ENCODE measurements at regions not wholly inside any gene's neighbourhood (a gene's known extent, or its start where the extent isn't known, plus 50 kb on each side); places are given as distances from the start of the nearest gene placed in this dataset.

DNA sequence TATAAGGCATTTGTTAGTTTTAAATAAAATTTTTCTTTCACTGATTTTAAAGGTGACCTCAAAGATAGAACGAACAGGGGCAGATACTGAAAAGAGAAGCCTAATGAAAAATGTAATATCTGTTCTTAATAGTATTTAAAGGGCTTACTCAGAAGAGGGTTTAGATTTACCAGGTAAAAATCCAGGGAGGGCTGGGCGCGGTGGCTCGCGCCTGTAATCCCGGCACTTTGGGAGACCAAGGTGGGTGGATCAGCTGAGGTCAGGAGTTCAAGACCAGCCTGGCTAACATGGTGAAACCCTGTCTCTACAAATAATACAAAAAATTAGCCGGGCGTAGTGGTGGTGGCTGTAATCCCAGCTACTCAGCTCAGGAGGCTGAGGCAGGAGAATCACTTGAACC is 108.3 kb upstream of the CNTNAP2 start:
- DNase-seq (ENCODE audit: low spot score) (no peak), ATAC-seq (no peak)
- H3K27me3 ChIP-seq (ENCODE audit: insufficient read depth) = no peaks in the 10 kb centered on the region
- H3F3A ChIP-seq (replicated peaks; ENCODE audit: low read depth) = no peaks in the 10 kb centered on the region
- H3K4me3 Mint-ChIP-seq = no peak overlapping the region
- H3K4me2 ChIP-seq = no peak overlapping the region
- no peak overlapping the region for H3K27ac ChIP-seq (ENCODE audit: low read depth)
- H4K20me1 ChIP-seq (replicated peaks; ENCODE audit: insufficient read depth) = no peaks in the 10 kb centered on the region
- H3K4me1 Mint-ChIP-seq = no peaks in the 10 kb centered on the region
- H3K9me2 ChIP-seq (ENCODE audit: insufficient read depth) = no peaks in the 10 kb centered on the region
- H3K36me3 Mint-ChIP-seq (ENCODE audit: low read depth) = no peaks in the 10 kb centered on the region; the same call in 2 of the 3 replicates
- no peaks in the 10 kb centered on the region for H3K4me1 ChIP-seq (ENCODE audit: insufficient read depth)
- no peaks in the 10 kb centered on the region for H3K36me3 ChIP-seq (ENCODE audit: insufficient read depth)
- no peaks in the 10 kb centered on the region for H3K79me2 ChIP-seq (replicated peaks; ENCODE audit: insufficient read depth)
- no peak overlapping the region for H3K27ac Mint-ChIP-seq
- H2AFZ ChIP-seq = no peak overlapping the region
- TF ChIP-seq ZNF114 (CRISPR knock-in tag; IDR thresholded peaks at IDR 0.05) (no peak), STAT1 (IDR thresholded peaks at IDR 0.05; ENCODE audit: unreplicated experiment) (no peak), POLR2AphosphoS5 (IDR thresholded peaks at IDR 0.05; ENCODE audit: low read depth) (no peak), EZH2phosphoT487 (IDR thresholded peaks at IDR 0.05; ENCODE audit: unreplicated experiment) (no peak), EZH2 (IDR thresholded peaks at IDR 0.05; ENCODE audit: low read depth, unreplicated experiment) (no peak), ZNF331 (CRISPR knock-in tag; IDR thresholded peaks at IDR 0.05; ENCODE audit: low read depth) (no peak), CREB1 (CRISPR knock-in tag; IDR thresholded peaks at IDR 0.05; ENCODE audit: low read depth) (no peak), JUNB (IDR thresholded peaks at IDR 0.05; ENCODE audit: unreplicated experiment) (no peak), NANOG (IDR thresholded peaks at IDR 0.05; ENCODE audit: borderline replicate concordance) (no peak), ZNF462 (CRISPR knock-in tag; IDR thresholded peaks at IDR 0.05) (no peak), CTCF (conservative IDR thresholded peaks at IDR 0.05; ENCODE audit: low read depth in 2 of 2) (no peak)
- TF ChIP-seq, protein P1, sequence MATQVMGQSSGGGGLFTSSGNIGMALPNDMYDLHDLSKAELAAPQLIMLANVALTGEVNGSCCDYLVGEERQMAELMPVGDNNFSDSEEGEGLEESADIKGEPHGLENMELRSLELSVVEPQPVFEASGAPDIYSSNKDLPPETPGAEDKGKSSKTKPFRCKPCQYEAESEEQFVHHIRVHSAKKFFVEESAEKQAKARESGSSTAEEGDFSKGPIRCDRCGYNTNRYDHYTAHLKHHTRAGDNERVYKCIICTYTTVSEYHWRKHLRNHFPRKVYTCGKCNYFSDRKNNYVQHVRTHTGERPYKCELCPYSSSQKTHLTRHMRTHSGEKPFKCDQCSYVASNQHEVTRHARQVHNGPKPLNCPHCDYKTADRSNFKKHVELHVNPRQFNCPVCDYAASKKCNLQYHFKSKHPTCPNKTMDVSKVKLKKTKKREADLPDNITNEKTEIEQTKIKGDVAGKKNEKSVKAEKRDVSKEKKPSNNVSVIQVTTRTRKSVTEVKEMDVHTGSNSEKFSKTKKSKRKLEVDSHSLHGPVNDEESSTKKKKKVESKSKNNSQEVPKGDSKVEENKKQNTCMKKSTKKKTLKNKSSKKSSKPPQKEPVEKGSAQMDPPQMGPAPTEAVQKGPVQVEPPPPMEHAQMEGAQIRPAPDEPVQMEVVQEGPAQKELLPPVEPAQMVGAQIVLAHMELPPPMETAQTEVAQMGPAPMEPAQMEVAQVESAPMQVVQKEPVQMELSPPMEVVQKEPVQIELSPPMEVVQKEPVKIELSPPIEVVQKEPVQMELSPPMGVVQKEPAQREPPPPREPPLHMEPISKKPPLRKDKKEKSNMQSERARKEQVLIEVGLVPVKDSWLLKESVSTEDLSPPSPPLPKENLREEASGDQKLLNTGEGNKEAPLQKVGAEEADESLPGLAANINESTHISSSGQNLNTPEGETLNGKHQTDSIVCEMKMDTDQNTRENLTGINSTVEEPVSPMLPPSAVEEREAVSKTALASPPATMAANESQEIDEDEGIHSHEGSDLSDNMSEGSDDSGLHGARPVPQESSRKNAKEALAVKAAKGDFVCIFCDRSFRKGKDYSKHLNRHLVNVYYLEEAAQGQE (IDR thresholded peaks at IDR 0.05; ENCODE audit: unreplicated experiment) = no peak
- TF ChIP-seq, protein P2, sequence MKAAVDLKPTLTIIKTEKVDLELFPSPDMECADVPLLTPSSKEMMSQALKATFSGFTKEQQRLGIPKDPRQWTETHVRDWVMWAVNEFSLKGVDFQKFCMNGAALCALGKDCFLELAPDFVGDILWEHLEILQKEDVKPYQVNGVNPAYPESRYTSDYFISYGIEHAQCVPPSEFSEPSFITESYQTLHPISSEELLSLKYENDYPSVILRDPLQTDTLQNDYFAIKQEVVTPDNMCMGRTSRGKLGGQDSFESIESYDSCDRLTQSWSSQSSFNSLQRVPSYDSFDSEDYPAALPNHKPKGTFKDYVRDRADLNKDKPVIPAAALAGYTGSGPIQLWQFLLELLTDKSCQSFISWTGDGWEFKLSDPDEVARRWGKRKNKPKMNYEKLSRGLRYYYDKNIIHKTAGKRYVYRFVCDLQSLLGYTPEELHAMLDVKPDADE (IDR thresholded peaks at IDR 0.05) = no peak
- no peak overlapping the region for H3K4me3 ChIP-seq
- no peaks in the 10 kb centered on the region for H3K27me3 Mint-ChIP-seq (ENCODE audit: insufficient read depth, low read depth, poor library complexity)
- peaks cover 67% of the 10 kb centered on the region for H3K9me3 Mint-ChIP-seq

Data from GM23338 (cell line).